Left lung (tissue), 4 donors: ENCODE measurements at regions not wholly inside any gene's neighbourhood (a gene's known extent, or its start where the extent isn't known, plus 50 kb on each side); places are given as distances from the start of the nearest gene placed in this dataset.

Experiments used
- ATAC-seq: fragments of 200-7000 bp; cut with Tn5 transposase; one replicate; pipeline ENCODE4 v1.9.1; 2020; ENCODE audit warnings: moderate library complexity
- DNase-seq, 4 donors: peaks; one replicate each; pipeline ENCODE4 v3.0.0-alpha.2; 2013 to 2020
- H3K27ac ChIP-seq, 2 donors: fragments of 200-600 bp; sonication (generic) in 1 of 2; one replicate each; pipeline versions ENCODE4 v1.5.0 to v1.8.0; 2020 to 2021
- H3K27me3 ChIP-seq, 2 donors: fragments of 200-600 bp; sonication (generic) in 1 of 2; one replicate each; pipeline versions ENCODE4 v1.5.0 to v1.8.0; 2020 to 2021
- H3K36me3 ChIP-seq, 2 donors: fragments of 200-600 bp; sonication (generic) in 1 of 2; one replicate each; pipeline versions ENCODE4 v1.5.0 to v1.8.0; 2020 to 2021
- H3K4me1 ChIP-seq, 2 donors: fragments of 200-600 bp; one replicate each; pipeline ENCODE4 v1.8.0; 2021
- H3K4me3 ChIP-seq, 2 donors: fragments of 200-600 bp; sonication (generic) in 1 of 2; one replicate each; pipeline versions ENCODE4 v1.5.0 to v1.8.0; 2020 to 2021; ENCODE audit warnings: mild to moderate bottlenecking in 1 of 2
- H3K9me3 ChIP-seq, 2 donors: fragments of 200-600 bp; sonication (generic) in 1 of 2; one replicate each; pipeline versions ENCODE4 v1.5.0 to v1.8.0; 2020 to 2021
- CTCF ChIP-seq, 2 donors: fragments of 200-600 bp; sonication (generic) in 1 of 2; IDR thresholded peaks; one replicate each; pipeline versions ENCODE4 v1.5.0 to v1.8.0; 2021; ENCODE audit warnings: antibody characterized with exemption in 2 of 2
- intact Hi-C, 2 donors: fragments of 100-400 bp; cut with DNase I; formaldehyde crosslinking; loops; one replicate each; pipeline versions ENCODE4 v1.11.2 to v1.14.2; 2022
- donor health status: DM: no; HTN: yes; CAD: no.
- donor health status: DM: no; HTN: no; CAD: no.

GRCh38 chr11:69382131-69383128 is 88.5 kb downstream of the MYEOV start:
- no peaks in the 10 kb centered on the region for H3K36me3 ChIP-seq
- ATAC-seq (peak; percentile 51), DNase-seq (peak; percentile 41 to 77 (median 43))
- no peaks in the 10 kb centered on the region for H3K9me3 ChIP-seq
- no peaks in the 10 kb centered on the region for H3K27me3 ChIP-seq
- H3K4me3 ChIP-seq, result no peak overlapping the region
- H3K4me1 ChIP-seq, result no peaks in the 10 kb centered on the region
- TF ChIP-seq CTCF (IDR thresholded peaks at IDR 0.05), result no peak
- H3K27ac ChIP-seq, result peak overlapping the region in 1 of 2 donors; percentile 13
- intact Hi-C loops, result no loop called here

GRCh38 chr11:69383372-69384250 is 89.7 kb downstream of the MYEOV start:
- H3K36me3 ChIP-seq, result no peaks in the 10 kb centered on the region
- no peaks in the 10 kb centered on the region for H3K4me1 ChIP-seq
- intact Hi-C loops, result no loop called here
- no peak overlapping the region for H3K4me3 ChIP-seq
- H3K27ac ChIP-seq, result no peak overlapping the region
- no peak for DNase-seq
- ATAC-seq, result no peak
- H3K27me3 ChIP-seq, result no peaks in the 10 kb centered on the region
- peaks cover 0 to 9% of the 10 kb centered on the region in 2 donors for H3K9me3 ChIP-seq
- no peak for TF ChIP-seq CTCF (IDR thresholded peaks at IDR 0.05)

- peaks cover 0 to 14% of the 10 kb centered on the region in 2 donors for H3K9me3 ChIP-seq
- no peak for ATAC-seq
- no peak overlapping the region for H3K27ac ChIP-seq
- H3K36me3 ChIP-seq, result no peaks in the 10 kb centered on the region
- intact Hi-C loops, result no loop called here
- peak in 3 of 4 donors; percentile 17 to 71 (median 47) for DNase-seq
- no peak overlapping the region for H3K4me3 ChIP-seq
- no peaks in the 10 kb centered on the region for H3K27me3 ChIP-seq
- no peaks in the 10 kb centered on the region for H3K4me1 ChIP-seq
- TF ChIP-seq CTCF (IDR thresholded peaks at IDR 0.05), result no peak
These were observed 90.5 kb downstream of the MYEOV start for GRCh38 chr11:69384251-69385143.

- Histone ChIP-seq H3K27ac (no peak overlapping the region), H3K36me3 (no peaks in the 10 kb centered on the region), H3K4me3 (no peak overlapping the region), H3K27me3 (no peaks in the 10 kb centered on the region), H3K9me3 (peaks cover 0 to 14% of the 10 kb centered on the region in 2 donors), H3K4me1 (no peaks in the 10 kb centered on the region)
- no peak for TF ChIP-seq CTCF (IDR thresholded peaks at IDR 0.05)
- DNase-seq (peak in 1 of 4 donors; percentile 51), ATAC-seq (no peak)
- intact Hi-C loops, result no loop called here
These were observed 91.3 kb downstream of the MYEOV start for GRCh38 chr11:69385144-69385820.
